B cell (primary cell): ENCODE measurements at regions not wholly inside any gene's neighbourhood (a gene's known extent, or its start where the extent isn't known, plus 50 kb on each side); places are given as distances from the start of the nearest gene placed in this dataset.

Source experiments
- EZH2 ChIP-seq: IDR thresholded peaks from 2 replicates; pipeline ENCODE4 v1.6.1; 2012; ENCODE audit warnings: borderline replicate concordance, low read depth, mild to moderate bottlenecking, moderate library complexity, low read length; ENCODE audit not compliant: insufficient read depth, poor library complexity, severe bottlenecking
- TF ChIP-seq, protein P1 (sequence below): fragments of 200-600 bp; IDR thresholded peaks from one replicate; pipeline ENCODE4 v1.8.0; 2022; ENCODE audit warnings: antibody characterized with exemption, mild to moderate bottlenecking

DNA sequence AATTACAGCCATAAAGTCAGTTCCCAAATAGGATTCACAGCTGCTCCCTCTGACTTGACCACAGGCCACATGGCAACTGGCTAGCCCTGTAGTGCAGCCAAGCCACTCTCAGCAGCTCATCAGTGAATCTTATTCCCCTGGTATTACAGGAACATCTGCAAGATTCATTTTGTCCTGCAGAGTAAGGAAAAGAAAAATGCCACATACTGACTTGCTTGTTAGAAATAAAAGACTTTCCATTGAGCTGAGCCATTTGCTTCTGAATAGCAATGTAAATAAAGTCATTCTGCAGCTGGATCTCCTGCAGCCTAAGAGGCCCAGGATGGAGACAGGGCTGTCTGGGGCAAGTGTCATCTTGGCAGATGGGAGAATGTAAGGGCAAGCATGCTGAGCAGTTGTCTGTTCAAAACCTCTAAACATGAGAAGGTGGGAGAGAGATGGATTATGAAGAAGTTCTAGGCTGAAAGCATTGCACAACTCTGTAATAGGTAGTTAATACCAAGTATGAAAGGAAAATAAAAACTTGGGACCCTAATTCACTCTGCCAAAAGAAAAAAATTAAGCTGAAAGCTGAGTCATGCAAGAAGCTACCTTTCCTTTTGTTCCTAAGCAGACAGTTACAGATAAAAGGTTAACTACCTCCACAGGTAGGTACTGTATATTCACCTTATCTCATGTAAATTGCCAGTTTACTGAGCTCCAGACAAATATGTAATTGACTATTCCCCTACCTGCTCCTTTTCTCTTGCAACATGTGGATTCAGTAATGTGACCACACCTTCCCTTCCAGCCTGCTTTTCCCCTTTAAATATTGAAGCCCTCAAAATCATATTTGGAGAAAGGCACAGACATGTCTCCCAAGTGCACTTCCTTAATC lies 244.4 kb upstream of the RAI14 start:
- TF ChIP-seq, protein P1, sequence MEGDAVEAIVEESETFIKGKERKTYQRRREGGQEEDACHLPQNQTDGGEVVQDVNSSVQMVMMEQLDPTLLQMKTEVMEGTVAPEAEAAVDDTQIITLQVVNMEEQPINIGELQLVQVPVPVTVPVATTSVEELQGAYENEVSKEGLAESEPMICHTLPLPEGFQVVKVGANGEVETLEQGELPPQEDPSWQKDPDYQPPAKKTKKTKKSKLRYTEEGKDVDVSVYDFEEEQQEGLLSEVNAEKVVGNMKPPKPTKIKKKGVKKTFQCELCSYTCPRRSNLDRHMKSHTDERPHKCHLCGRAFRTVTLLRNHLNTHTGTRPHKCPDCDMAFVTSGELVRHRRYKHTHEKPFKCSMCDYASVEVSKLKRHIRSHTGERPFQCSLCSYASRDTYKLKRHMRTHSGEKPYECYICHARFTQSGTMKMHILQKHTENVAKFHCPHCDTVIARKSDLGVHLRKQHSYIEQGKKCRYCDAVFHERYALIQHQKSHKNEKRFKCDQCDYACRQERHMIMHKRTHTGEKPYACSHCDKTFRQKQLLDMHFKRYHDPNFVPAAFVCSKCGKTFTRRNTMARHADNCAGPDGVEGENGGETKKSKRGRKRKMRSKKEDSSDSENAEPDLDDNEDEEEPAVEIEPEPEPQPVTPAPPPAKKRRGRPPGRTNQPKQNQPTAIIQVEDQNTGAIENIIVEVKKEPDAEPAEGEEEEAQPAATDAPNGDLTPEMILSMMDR = no peak
- no peak for TF ChIP-seq EZH2
